ENCODE measurements at regions not wholly inside any gene's neighbourhood (a gene's known extent, or its start where the extent isn't known, plus 50 kb on each side); places are given as distances from the start of the nearest gene placed in this dataset.

- no peak for ATAC-seq
Observed at GRCh38 chr2:105150231-105150630, 91.3 kb upstream of the GPR45 start.

GRCh38 chr2:105154119-105154818 is 87.3 kb upstream of the GPR45 start:
- Mint-ChIP-seq H3K27me3 (peaks cover 40% of the 10 kb centered on the region), H3K27ac (no peak overlapping the region), H3K4me3 (no peak overlapping the region), H3K4me1 (no peaks in the 10 kb centered on the region), H3K36me3 (ENCODE audit: low read depth) (no peaks in the 10 kb centered on the region)
- DNase-seq (no peak), ATAC-seq (no peak)
- H3K9me3 ChIP-seq (ENCODE audit: control insufficient read depth, low read length, poor library complexity, severe bottlenecking): no peaks in the 10 kb centered on the region

More at GRCh38 chr2:105150231-105150630, 91.3 kb upstream of the GPR45 start:
- Mint-ChIP-seq H3K4me3 (no peak overlapping the region), H3K27ac (no peak overlapping the region), H3K27me3 (peaks cover 73% of the 10 kb centered on the region), H3K36me3 (ENCODE audit: low read depth) (peaks cover 2% of the 10 kb centered on the region), H3K4me1 (no peaks in the 10 kb centered on the region)
- DNase-seq: no peak
- no peaks in the 10 kb centered on the region for H3K9me3 ChIP-seq (ENCODE audit: control insufficient read depth, low read length, poor library complexity, severe bottlenecking)

DNA sequence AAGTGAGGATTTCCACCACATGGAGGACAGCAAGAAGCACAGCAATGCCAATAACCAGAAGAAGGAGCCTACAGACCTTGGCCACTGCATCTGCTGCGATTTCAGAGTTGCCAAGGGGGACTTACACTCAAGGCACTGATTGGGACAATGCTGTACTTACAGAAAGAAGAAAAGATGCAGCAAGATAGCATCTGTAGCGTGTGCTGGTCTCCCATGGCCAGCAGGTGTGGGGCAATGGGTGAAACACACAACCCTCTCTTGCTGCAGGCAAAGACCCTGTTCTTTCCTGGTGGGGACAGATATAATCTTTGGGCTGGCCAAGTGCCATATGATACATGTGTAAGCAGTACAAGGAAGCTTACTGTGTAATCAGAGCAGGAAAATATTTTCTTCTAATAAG is 85.4 kb upstream of the GPR45 start:
- Mint-ChIP-seq H3K4me1 (no peaks in the 10 kb centered on the region), H3K4me3 (no peak overlapping the region), H3K27me3 (peaks cover 33% of the 10 kb centered on the region), H3K36me3 (ENCODE audit: low read depth) (no peaks in the 10 kb centered on the region), H3K27ac (no peak overlapping the region)
- H3K9me3 ChIP-seq (ENCODE audit: control insufficient read depth, low read length, poor library complexity, severe bottlenecking): no peaks in the 10 kb centered on the region
- ATAC-seq (no peak), DNase-seq (no peak)

- no peaks in the 10 kb centered on the region for H3K36me3 Mint-ChIP-seq (ENCODE audit: low read depth)
- H3K4me3 Mint-ChIP-seq: no peak overlapping the region
- no peaks in the 10 kb centered on the region for H3K4me1 Mint-ChIP-seq
- ATAC-seq: no peak
- DNase-seq: no peak
- H3K9me3 ChIP-seq (ENCODE audit: control insufficient read depth, low read length, poor library complexity, severe bottlenecking): no peaks in the 10 kb centered on the region
- no peak overlapping the region for H3K27ac Mint-ChIP-seq
- peaks cover 20% of the 10 kb centered on the region for H3K27me3 Mint-ChIP-seq
Observed at GRCh38 chr2:105158002-105158401, 83.5 kb upstream of the GPR45 start.

- no peak for DNase-seq
- no peak for ATAC-seq
- peaks cover 40% of the 10 kb centered on the region for H3K27me3 Mint-ChIP-seq
- H3K36me3 Mint-ChIP-seq (ENCODE audit: low read depth): no peaks in the 10 kb centered on the region
- no peaks in the 10 kb centered on the region for H3K9me3 ChIP-seq (ENCODE audit: control insufficient read depth, low read length, poor library complexity, severe bottlenecking)
- no peak overlapping the region for H3K4me3 Mint-ChIP-seq
- peaks cover 2% of the 10 kb centered on the region for H3K4me1 Mint-ChIP-seq
- no peak overlapping the region for H3K27ac Mint-ChIP-seq
Observed at GRCh38 chr2:105166688-105167087, 74.9 kb upstream of the GPR45 start.

GRCh38 chr2:105168543-105168942 is 73.0 kb upstream of the GPR45 start:
- Mint-ChIP-seq H3K27me3 (peaks cover 51% of the 10 kb centered on the region), H3K27ac (no peak overlapping the region)
- ATAC-seq: no peak

DNA sequence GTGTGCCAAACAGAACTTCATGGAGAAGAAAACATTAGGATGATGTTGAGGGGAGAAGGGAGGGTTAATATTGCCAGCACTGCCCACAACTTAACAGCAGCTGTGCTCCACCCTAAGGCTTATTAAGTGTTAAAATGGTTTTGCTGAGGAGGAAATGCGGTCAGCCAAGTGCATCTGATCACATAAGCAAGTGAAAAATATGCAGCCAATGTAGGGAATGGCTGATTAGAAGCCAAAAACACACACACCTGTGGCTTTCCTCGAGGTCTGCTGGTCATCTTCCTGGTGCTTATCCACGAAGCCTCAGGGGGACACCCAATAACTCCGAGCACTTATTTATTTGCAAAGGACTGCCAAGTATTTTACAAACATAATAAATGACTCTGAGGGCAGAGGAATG is 66.3 kb upstream of the GPR45 start:
- DNase-seq: no peak

More at GRCh38 chr2:105168543-105168942, 73.0 kb upstream of the GPR45 start:
- H3K9me3 ChIP-seq (ENCODE audit: control insufficient read depth, low read length, poor library complexity, severe bottlenecking): no peaks in the 10 kb centered on the region
- no peak for DNase-seq
- peaks cover 2% of the 10 kb centered on the region for H3K4me1 Mint-ChIP-seq
- H3K4me3 Mint-ChIP-seq: no peak overlapping the region
- H3K36me3 Mint-ChIP-seq (ENCODE audit: low read depth): no peaks in the 10 kb centered on the region

GRCh38 chr2:105176429-105176828 is 65.1 kb upstream of the GPR45 start:
- Mint-ChIP-seq H3K4me3 (no peak overlapping the region), H3K36me3 (ENCODE audit: low read depth) (no peaks in the 10 kb centered on the region), H3K27ac (no peak overlapping the region), H3K27me3 (peaks cover 45% of the 10 kb centered on the region), H3K4me1 (no peaks in the 10 kb centered on the region)
- DNase-seq (no peak), ATAC-seq (no peak)
- no peaks in the 10 kb centered on the region for H3K9me3 ChIP-seq (ENCODE audit: control insufficient read depth, low read length, poor library complexity, severe bottlenecking)

More for the DNA sequence above, 66.3 kb upstream of the GPR45 start:
- H3K4me1 Mint-ChIP-seq: peaks cover under 1% of the 10 kb centered on the region
- peaks cover 44% of the 10 kb centered on the region for H3K27me3 Mint-ChIP-seq
- H3K36me3 Mint-ChIP-seq (ENCODE audit: low read depth): no peaks in the 10 kb centered on the region
- H3K27ac Mint-ChIP-seq: no peak overlapping the region
- H3K9me3 ChIP-seq (ENCODE audit: control insufficient read depth, low read length, poor library complexity, severe bottlenecking): no peaks in the 10 kb centered on the region
- ATAC-seq: no peak
- no peak overlapping the region for H3K4me3 Mint-ChIP-seq

GRCh38 chr2:105177008-105177407 is 64.5 kb upstream of the GPR45 start:
- ATAC-seq: no peak
- Mint-ChIP-seq H3K27ac (no peak overlapping the region), H3K4me3 (no peak overlapping the region), H3K27me3 (peaks cover 49% of the 10 kb centered on the region), H3K4me1 (no peaks in the 10 kb centered on the region), H3K36me3 (ENCODE audit: low read depth) (no peaks in the 10 kb centered on the region)
- no peak for DNase-seq
- no peaks in the 10 kb centered on the region for H3K9me3 ChIP-seq (ENCODE audit: control insufficient read depth, low read length, poor library complexity, severe bottlenecking)

GRCh38 chr2:105177536-105178254 is 63.8 kb upstream of the GPR45 start:
- Mint-ChIP-seq H3K4me3 (no peak overlapping the region), H3K36me3 (ENCODE audit: low read depth) (no peaks in the 10 kb centered on the region)
- ATAC-seq: no peak

GRCh38 chr2:105179469-105180372 is 61.8 kb upstream of the GPR45 start:
- DNase-seq: no peak

More at GRCh38 chr2:105177536-105178254, 63.8 kb upstream of the GPR45 start:
- no peak overlapping the region for H3K27ac Mint-ChIP-seq
- no peak for DNase-seq
- H3K9me3 ChIP-seq (ENCODE audit: control insufficient read depth, low read length, poor library complexity, severe bottlenecking): no peaks in the 10 kb centered on the region
- H3K27me3 Mint-ChIP-seq: peaks cover 50% of the 10 kb centered on the region
- H3K4me1 Mint-ChIP-seq: no peaks in the 10 kb centered on the region

GRCh38 chr2:105180491-105180972 is 61.0 kb upstream of the GPR45 start:
- H3K4me3 Mint-ChIP-seq: no peak overlapping the region
- no peak overlapping the region for H3K27ac Mint-ChIP-seq

More at GRCh38 chr2:105179469-105180372, 61.8 kb upstream of the GPR45 start:
- ATAC-seq: no peak
- H3K9me3 ChIP-seq (ENCODE audit: control insufficient read depth, low read length, poor library complexity, severe bottlenecking): no peaks in the 10 kb centered on the region
- H3K36me3 Mint-ChIP-seq (ENCODE audit: low read depth): no peaks in the 10 kb centered on the region
- H3K4me3 Mint-ChIP-seq: no peak overlapping the region
- no peaks in the 10 kb centered on the region for H3K4me1 Mint-ChIP-seq
- H3K27ac Mint-ChIP-seq: no peak overlapping the region
- peaks cover 60% of the 10 kb centered on the region for H3K27me3 Mint-ChIP-seq

GRCh38 chr2:105181282-105181681 is 60.3 kb upstream of the GPR45 start:
- no peak overlapping the region for H3K27ac Mint-ChIP-seq
- no peaks in the 10 kb centered on the region for H3K9me3 ChIP-seq (ENCODE audit: control insufficient read depth, low read length, poor library complexity, severe bottlenecking)
- H3K4me3 Mint-ChIP-seq: no peak overlapping the region
- H3K4me1 Mint-ChIP-seq: no peaks in the 10 kb centered on the region
- ATAC-seq: no peak
- no peaks in the 10 kb centered on the region for H3K36me3 Mint-ChIP-seq (ENCODE audit: low read depth)
- peaks cover 60% of the 10 kb centered on the region for H3K27me3 Mint-ChIP-seq
- no peak for DNase-seq

More at GRCh38 chr2:105180491-105180972, 61.0 kb upstream of the GPR45 start:
- DNase-seq (no peak), ATAC-seq (no peak)
- peaks cover 60% of the 10 kb centered on the region for H3K27me3 Mint-ChIP-seq
- H3K9me3 ChIP-seq (ENCODE audit: control insufficient read depth, low read length, poor library complexity, severe bottlenecking): no peaks in the 10 kb centered on the region
- no peaks in the 10 kb centered on the region for H3K36me3 Mint-ChIP-seq (ENCODE audit: low read depth)
- no peaks in the 10 kb centered on the region for H3K4me1 Mint-ChIP-seq
